KMS-11 (cell line): ENCODE measurements at regions not wholly inside any gene's neighbourhood (a gene's known extent, or its start where the extent isn't known, plus 50 kb on each side); places are given as distances from the start of the nearest gene placed in this dataset.

Experiments
- H2AFZ ChIP-seq: fragments of 200-600 bp; sonication (generic); 2 replicates; pipeline ENCODE4 v1.6.1; 2016; ENCODE audit warnings: antibody characterized with exemption, mixed run types, low read depth
- H3K27ac ChIP-seq: fragments of 200-600 bp; sonication (generic); 2 replicates; pipeline ENCODE4 v1.6.1; 2016; ENCODE audit warnings: mild to moderate bottlenecking, mixed run types
- H3K27me3 ChIP-seq: fragments of 200-600 bp; sonication (generic); 2 replicates; pipeline ENCODE4 v1.6.1; 2017; ENCODE audit warnings: mild to moderate bottlenecking, low read depth, mixed run types, moderate library complexity; ENCODE audit not compliant: insufficient read depth
- H3K36me3 ChIP-seq: fragments of 200-600 bp; sonication (generic); 2 replicates; pipeline ENCODE4 v1.6.1; 2017; ENCODE audit warnings: mild to moderate bottlenecking, mixed run types; ENCODE audit not compliant: insufficient read depth
- H3K4me1 ChIP-seq: fragments of 200-600 bp; sonication (generic); 2 replicates; pipeline ENCODE4 v1.6.1; 2016; ENCODE audit warnings: mild to moderate bottlenecking, low read depth, mixed run types; ENCODE audit not compliant: poor library complexity, severe bottlenecking
- H3K4me2 ChIP-seq: fragments of 200-600 bp; sonication (generic); 2 replicates; pipeline ENCODE4 v1.7.0; 2016; ENCODE audit warnings: mild to moderate bottlenecking, mixed run types
- H3K4me3 ChIP-seq: fragments of 200-600 bp; sonication (generic); IDR thresholded peaks from 2 replicates; pipeline ENCODE4 v1.6.1; 2017; ENCODE audit warnings: low read depth, low read length, mixed read lengths; ENCODE audit not compliant: insufficient read depth
- H3K79me2 ChIP-seq: fragments of 200-600 bp; sonication (generic); 2 replicates; pipeline ENCODE4 v1.6.1; 2016; ENCODE audit warnings: low read depth, mixed run types; ENCODE audit not compliant: insufficient read depth
- H3K9ac ChIP-seq: fragments of 200-600 bp; sonication (generic); 2 replicates; pipeline ENCODE4 v1.6.1; 2016; ENCODE audit warnings: mild to moderate bottlenecking, mixed run types
- H4K20me1 ChIP-seq: fragments of 200-600 bp; sonication (generic); 2 replicates; pipeline ENCODE4 v1.6.1; 2016; ENCODE audit warnings: mild to moderate bottlenecking, mixed run types; ENCODE audit not compliant: insufficient read depth
- CTCF ChIP-seq: fragments of 200-600 bp; sonication (generic); conservative IDR thresholded peaks from 2 replicates; pipeline ENCODE4 v1.6.1; 2017; ENCODE audit warnings: low read depth, mild to moderate bottlenecking, antibody characterized with exemption, low read length, moderate library complexity, mixed read lengths

GRCh38 chr20:63108247-63108646 lies 101.5 kb upstream of the BHLHE23 start:
- Histone ChIP-seq H3K36me3 (no peaks in the 10 kb centered on the region), H3K9ac (no peak overlapping the region), H3K27ac (no peak overlapping the region), H3K4me2 (no peak overlapping the region), H3K79me2 (no peaks in the 10 kb centered on the region), H4K20me1 (no peaks in the 10 kb centered on the region), H3K4me3 (no peak overlapping the region), H3K4me1 (no peaks in the 10 kb centered on the region), H2AFZ (no peak overlapping the region), H3K27me3 (peaks cover 95% of the 10 kb centered on the region)
- TF ChIP-seq CTCF: no peak

DNA sequence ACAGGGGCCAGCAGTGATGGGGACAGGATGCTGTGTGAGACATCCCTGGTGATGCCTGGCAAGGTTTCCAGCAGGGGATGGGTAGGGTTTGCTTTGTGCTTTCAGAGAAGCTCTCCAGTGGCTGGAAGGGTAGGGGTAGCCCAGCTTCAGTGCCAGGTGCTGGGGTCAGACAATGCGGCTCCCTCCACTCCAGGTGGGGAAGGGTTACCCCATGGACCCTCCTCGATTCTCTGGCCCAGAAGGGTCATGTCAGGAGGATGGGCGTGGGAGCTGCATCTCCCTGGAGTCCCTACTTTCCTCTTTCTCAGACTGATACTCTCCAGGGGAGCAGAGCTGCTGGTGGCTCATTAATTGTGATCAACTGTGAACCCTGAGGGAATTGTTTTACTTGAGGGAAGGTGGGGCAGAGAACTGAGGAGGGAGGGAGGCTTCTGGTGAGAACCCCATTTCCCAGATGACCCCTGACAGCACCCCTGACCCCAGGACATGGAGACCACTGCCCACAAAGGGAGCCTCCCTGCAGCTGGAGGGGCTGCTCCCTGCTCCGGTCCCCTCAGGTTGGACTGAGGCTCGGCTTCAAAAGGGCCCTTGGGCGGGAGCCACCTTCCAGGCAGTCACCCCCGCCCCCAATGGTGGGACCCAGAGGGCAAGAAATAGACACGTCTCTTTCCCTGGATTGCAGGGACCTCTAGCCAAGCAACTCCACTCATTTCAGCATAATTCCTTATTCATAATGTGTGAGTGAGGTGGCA lies 100.9 kb upstream of the BHLHE23 start:
- Histone ChIP-seq H4K20me1 (no peaks in the 10 kb centered on the region), H2AFZ (no peak overlapping the region), H3K36me3 (no peaks in the 10 kb centered on the region), H3K9ac (no peak overlapping the region), H3K27me3 (peaks cover 88% of the 10 kb centered on the region), H3K27ac (no peak overlapping the region), H3K4me1 (no peaks in the 10 kb centered on the region), H3K4me2 (no peak overlapping the region), H3K4me3 (no peak overlapping the region), H3K79me2 (no peaks in the 10 kb centered on the region)
- TF ChIP-seq CTCF: no peak

GRCh38 chr20:63106765-63107448 lies 100.1 kb upstream of the BHLHE23 start:
- TF ChIP-seq CTCF: no peak

DNA sequence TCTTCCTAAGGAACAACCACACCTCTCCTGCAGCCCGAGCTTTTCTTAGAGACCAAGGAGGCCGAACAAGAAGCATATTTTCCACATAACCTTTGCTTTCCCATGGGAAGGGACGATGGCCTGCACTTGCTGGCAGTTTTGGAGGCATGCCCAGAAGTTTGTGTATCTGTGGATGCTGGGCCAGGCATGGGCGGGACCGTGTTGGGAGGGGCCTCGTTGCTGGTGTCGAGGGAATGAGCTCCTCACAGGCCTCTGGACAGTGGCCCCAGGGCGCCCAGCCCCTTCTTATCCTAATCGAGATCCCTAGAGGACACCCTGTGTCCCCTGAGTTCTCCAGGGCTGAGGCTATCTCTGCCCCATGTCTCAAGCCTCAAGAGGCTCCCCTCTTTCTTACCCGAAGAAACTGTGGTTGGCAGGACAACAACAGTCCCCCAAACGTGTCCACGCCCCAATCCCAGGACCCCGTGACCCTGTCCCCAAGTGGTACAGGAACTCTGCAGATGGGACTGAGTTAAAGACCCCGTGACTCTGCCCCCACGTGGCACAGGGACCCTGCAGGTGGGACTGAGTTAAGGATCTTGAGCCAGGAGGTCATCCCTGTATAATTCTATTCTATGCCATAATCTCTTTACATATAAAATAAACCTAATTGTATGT lies 99.5 kb upstream of the BHLHE23 start:
- no peaks in the 10 kb centered on the region for H3K4me1 ChIP-seq
- no peak overlapping the region for H3K4me2 ChIP-seq
- no peak overlapping the region for H3K4me3 ChIP-seq
- H3K9ac ChIP-seq: no peak overlapping the region
- H3K79me2 ChIP-seq: no peaks in the 10 kb centered on the region
- no peaks in the 10 kb centered on the region for H3K36me3 ChIP-seq
- TF ChIP-seq CTCF: no peak
- H2AFZ ChIP-seq: no peak overlapping the region
- peaks cover 82% of the 10 kb centered on the region for H3K27me3 ChIP-seq
- no peak overlapping the region for H3K27ac ChIP-seq
- no peaks in the 10 kb centered on the region for H4K20me1 ChIP-seq

More at GRCh38 chr20:63106765-63107448, 100.1 kb upstream of the BHLHE23 start:
- H3K9ac ChIP-seq: no peak overlapping the region
- H3K27me3 ChIP-seq: peaks cover 85% of the 10 kb centered on the region
- H3K27ac ChIP-seq: no peak overlapping the region
- no peak overlapping the region for H2AFZ ChIP-seq
- H3K4me2 ChIP-seq: no peak overlapping the region
- H3K4me3 ChIP-seq: no peak overlapping the region
- no peaks in the 10 kb centered on the region for H3K36me3 ChIP-seq
- no peaks in the 10 kb centered on the region for H4K20me1 ChIP-seq
- H3K4me1 ChIP-seq: no peaks in the 10 kb centered on the region
- no peaks in the 10 kb centered on the region for H3K79me2 ChIP-seq
